Adrenal gland (tissue), 9 donors: ENCODE measurements at regions not wholly inside any gene's neighbourhood (a gene's known extent, or its start where the extent isn't known, plus 50 kb on each side); places are given as distances from the start of the nearest gene placed in this dataset.

Source experiments
- DNase-seq, 7 donors: peaks; one replicate each; pipeline ENCODE4 v3.0.0-alpha.2; 2019 to 2020
- H3K27ac ChIP-seq, 5 donors: fragments of 200-600 bp; sonication (generic) in 4 of 5; 1 replicate in 3 of 5; 2 replicates in 2 of 5; pipeline versions ENCODE4 v1.5.1 to v1.8.0; 2016 to 2020; ENCODE audit warnings: mild to moderate bottlenecking in 1 of 5
- H3K27me3 ChIP-seq: fragments of 200-600 bp; 2 replicates; pipeline ENCODE4 v1.8.0; 2021
- H3K36me3 ChIP-seq, 2 donors: fragments of 200-600 bp; replicated peaks in 1 of 2; 1 replicate in 1 of 2; 2 replicates in 1 of 2; pipeline versions ENCODE4 v1.5.1 to v1.8.0; 2018 to 2022
- H3K4me1 ChIP-seq, 2 donors: fragments of 200-600 bp; replicated peaks in 1 of 2; 1 replicate in 1 of 2; 2 replicates in 1 of 2; pipeline versions ENCODE4 v1.5.1 to v1.8.0; 2018 to 2021
- H3K4me3 ChIP-seq, 4 donors: fragments of 200-600 bp; sonication (generic) in 3 of 4; one replicate each; pipeline ENCODE4 v1.5.1; 2016 to 2018
- H3K9me3 ChIP-seq, 3 donors: fragments of 200-600 bp; sonication (generic) in 1 of 3; replicated peaks in 1 of 3; 1 replicate in 2 of 3; 2 replicates in 1 of 3; pipeline versions ENCODE4 v1.5.1 to v1.8.0; 2016 to 2021
- POLR2A ChIP-seq, 2 donors: fragments of 450-650 bp; IDR thresholded peaks; one replicate each; pipeline ENCODE4 v1.6.1; 2017; ENCODE audit warnings: antibody characterized with exemption in 2 of 2, mild to moderate bottlenecking in 2 of 2, moderate library complexity in 1 of 2
- WGBS, 4 donors: extraction: QIAGEN DNeasy Blood & Tissue Kit in 2 of 4; methylation state at CpG; one replicate each; pipeline versions ENCODE4 v1.1.5 to v1.1.7; 2013 to 2017; 5-methylcytosine and 5-hydroxymethylcytosine counted together
- intact Hi-C, 2 donors: fragments of 100-400 bp; cut with DNase I; formaldehyde crosslinking; loops; one replicate each; pipeline versions ENCODE4 v1.14.1 to v1.15.0; 2022 to 2023
- TF ChIP-seq, protein P1 (sequence below), 6 experiments: fragments of 450-650 bp in 4 of 6; fragments of 200-600 bp in 2 of 6; sonication (generic) in 1 of 6; IDR thresholded peaks; 1 replicate in 5 of 6; 2 replicates in 1 of 6; pipeline versions ENCODE4 v1.5.1 to v1.8.0; 2016 to 2021; ENCODE audit warnings: antibody characterized with exemption in 6 of 6, mild to moderate bottlenecking in 2 of 6, moderate library complexity in 1 of 6
- donor health status: healthy with polysubstance abuse.
- donor health status: Bipolar disorder and iron deficiency.
- donor health status: DM: yes; HTN: yes; CAD: no.
- donor health status: DM: no; HTN: no; CAD: no.
- donor health status: DM: no; HTN: no; CAD: no.

DNA sequence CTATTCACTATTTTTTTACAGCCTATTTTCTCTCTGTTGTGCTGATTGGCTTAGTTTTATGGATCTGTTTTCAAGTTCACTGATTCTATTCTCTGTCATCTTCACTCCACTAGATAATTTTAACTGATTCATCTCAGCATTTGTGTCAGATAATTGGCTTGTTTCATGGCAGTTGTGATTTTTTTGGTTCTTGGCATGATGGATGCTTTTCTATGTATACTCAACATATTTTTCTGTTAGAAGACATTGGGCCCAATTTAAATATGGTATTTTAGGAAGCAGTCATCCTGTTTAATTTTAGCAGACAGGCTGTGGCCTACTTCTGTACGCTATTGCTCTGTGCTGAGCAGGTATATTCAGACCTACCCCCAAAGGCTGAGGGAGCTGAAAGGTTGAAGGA lies 1865.3 kb upstream of the ACO1 start:
- H3K9me3 ChIP-seq, result no peaks in the 10 kb centered on the region
- H3K4me3 ChIP-seq, result no peak overlapping the region
- no peak for DNase-seq
- WGBS, 4 donors, result 67 to 90% (median 73%) methylated on average over 1 of the region's 1 CpG
- no peaks in the 10 kb centered on the region for H3K36me3 ChIP-seq
- H3K27me3 ChIP-seq, result no peaks in the 10 kb centered on the region
- no peaks in the 10 kb centered on the region for H3K4me1 ChIP-seq
- intact Hi-C loops, result no loop called here
- TF ChIP-seq, protein P1, sequence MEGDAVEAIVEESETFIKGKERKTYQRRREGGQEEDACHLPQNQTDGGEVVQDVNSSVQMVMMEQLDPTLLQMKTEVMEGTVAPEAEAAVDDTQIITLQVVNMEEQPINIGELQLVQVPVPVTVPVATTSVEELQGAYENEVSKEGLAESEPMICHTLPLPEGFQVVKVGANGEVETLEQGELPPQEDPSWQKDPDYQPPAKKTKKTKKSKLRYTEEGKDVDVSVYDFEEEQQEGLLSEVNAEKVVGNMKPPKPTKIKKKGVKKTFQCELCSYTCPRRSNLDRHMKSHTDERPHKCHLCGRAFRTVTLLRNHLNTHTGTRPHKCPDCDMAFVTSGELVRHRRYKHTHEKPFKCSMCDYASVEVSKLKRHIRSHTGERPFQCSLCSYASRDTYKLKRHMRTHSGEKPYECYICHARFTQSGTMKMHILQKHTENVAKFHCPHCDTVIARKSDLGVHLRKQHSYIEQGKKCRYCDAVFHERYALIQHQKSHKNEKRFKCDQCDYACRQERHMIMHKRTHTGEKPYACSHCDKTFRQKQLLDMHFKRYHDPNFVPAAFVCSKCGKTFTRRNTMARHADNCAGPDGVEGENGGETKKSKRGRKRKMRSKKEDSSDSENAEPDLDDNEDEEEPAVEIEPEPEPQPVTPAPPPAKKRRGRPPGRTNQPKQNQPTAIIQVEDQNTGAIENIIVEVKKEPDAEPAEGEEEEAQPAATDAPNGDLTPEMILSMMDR (IDR thresholded peaks at IDR 0.05), result no peak
- no peak for TF ChIP-seq POLR2A (IDR thresholded peaks at IDR 0.05)
- no peak overlapping the region for H3K27ac ChIP-seq

DNA sequence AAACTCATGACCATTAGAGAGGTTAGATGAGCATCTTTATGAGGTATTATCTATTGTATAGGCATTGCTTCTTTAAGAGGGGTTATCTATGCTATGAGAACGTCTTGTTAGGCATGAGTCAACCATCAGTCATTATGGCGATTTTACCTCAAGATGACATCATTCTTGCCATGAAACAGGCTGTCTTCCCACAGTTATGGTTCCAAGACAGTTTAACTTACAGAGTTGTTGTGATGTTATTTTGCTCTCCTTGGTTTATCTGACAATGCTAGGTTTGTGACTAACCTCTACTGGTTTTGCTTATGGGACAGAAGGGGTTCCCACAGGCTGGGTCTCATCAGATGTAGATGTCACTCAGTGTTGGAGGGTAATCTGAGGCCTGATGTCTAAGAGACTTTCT lies 1864.7 kb upstream of the ACO1 start:
- Histone ChIP-seq H3K4me3 (no peak overlapping the region), H3K27me3 (no peaks in the 10 kb centered on the region), H3K9me3 (no peaks in the 10 kb centered on the region), H3K27ac (no peak overlapping the region), H3K4me1 (no peaks in the 10 kb centered on the region), H3K36me3 (no peaks in the 10 kb centered on the region)
- 40 to 47% (median 42%) methylated on average over 2 of the region's 2 CpGs for WGBS, 4 donors
- TF ChIP-seq, protein P1 (IDR thresholded peaks at IDR 0.05), result no peak
- TF ChIP-seq POLR2A (IDR thresholded peaks at IDR 0.05), result no peak
- intact Hi-C loops, result no loop called here
- DNase-seq, result no peak

GRCh38 chr9:30522061-30522460 lies 1862.4 kb upstream of the ACO1 start:
- H3K4me1 ChIP-seq, result no peaks in the 10 kb centered on the region
- H3K27ac ChIP-seq, result no peak overlapping the region
- H3K9me3 ChIP-seq, result no peaks in the 10 kb centered on the region
- intact Hi-C loops, result no loop called here
- TF ChIP-seq, protein P1 (IDR thresholded peaks at IDR 0.05), result no peak
- TF ChIP-seq POLR2A (IDR thresholded peaks at IDR 0.05), result no peak
- no peaks in the 10 kb centered on the region for H3K27me3 ChIP-seq
- no peak for DNase-seq
- H3K4me3 ChIP-seq, result no peak overlapping the region
- 87 to 96% (median 88%) methylated on average over 2 of the region's 2 CpGs for WGBS, 4 donors
- H3K36me3 ChIP-seq, result no peaks in the 10 kb centered on the region

DNA sequence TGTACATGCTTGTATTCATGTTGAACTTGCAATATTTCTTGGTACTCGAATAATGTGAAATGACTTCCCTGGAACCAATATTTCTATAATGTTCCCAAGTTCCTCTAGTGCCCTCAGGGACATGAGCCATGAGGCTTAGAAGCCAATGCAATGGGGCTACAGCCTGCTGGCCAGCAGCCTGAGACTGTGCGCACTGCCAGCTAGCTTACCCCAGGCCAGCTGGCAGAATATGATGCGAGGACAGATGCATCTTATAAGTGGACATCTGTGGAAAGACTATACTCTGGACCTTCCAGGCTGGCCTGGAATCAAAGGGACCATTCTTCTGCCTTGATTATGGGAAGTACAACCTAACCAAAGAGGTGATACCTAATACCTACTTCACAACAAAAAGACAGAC lies 1862.0 kb upstream of the ACO1 start:
- Histone ChIP-seq H3K4me1 (no peaks in the 10 kb centered on the region), H3K9me3 (no peaks in the 10 kb centered on the region), H3K27me3 (no peaks in the 10 kb centered on the region), H3K4me3 (no peak overlapping the region), H3K36me3 (no peaks in the 10 kb centered on the region), H3K27ac (no peak overlapping the region)
- TF ChIP-seq POLR2A (IDR thresholded peaks at IDR 0.05), result no peak
- TF ChIP-seq, protein P1 (IDR thresholded peaks at IDR 0.05), result no peak
- WGBS, 4 donors, result 48 to 90% (median 69%) methylated on average over 3 of the region's 3 CpGs
- DNase-seq, result no peak
- intact Hi-C loops, result no loop called here
